NCI-H2171 (cell line): ENCODE measurements at regions not wholly inside any gene's neighbourhood (a gene's known extent, or its start where the extent isn't known, plus 50 kb on each side); places are given as distances from the start of the nearest gene placed in this dataset.
A peak's percentile ranks its signal among the peaks of the same experiment; 100 is the strongest.

Experiments used
- DNase-seq: peaks from one replicate; lab custom pipeline; 2025; lab: John Stamatoyannopoulos, UW

DNA sequence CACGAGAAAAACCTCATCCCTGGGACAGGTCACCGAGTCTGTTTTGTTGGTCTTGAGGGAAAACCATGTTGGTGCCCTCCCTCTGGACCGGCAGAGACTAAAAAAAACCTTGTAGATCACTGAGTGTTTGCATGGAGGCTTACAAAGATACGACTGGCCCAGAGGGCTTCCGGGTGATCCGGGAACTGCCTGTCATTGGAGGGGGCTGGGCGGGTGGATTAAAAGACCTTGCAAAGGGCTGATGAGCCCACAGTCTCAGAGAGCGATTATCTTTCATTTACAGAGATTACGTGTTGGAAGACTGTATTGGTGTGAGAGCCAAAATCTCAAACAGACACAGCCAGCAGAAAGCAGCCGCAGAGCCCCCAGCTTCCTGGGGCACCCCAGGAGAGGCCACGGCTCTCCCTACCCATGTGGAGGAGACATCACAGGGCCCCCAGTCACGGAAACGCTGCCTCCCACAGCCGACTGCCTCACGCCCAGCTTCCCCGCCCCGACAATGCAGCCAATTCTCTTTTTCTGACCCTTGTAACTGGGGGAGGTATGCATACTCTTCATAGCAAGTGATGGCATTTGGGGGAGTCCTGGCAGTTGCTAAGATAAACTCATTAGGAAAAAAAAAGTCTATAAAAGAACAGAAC, 426.4 kb downstream of the CTTN start:
- DNase-seq: no peak

DNA sequence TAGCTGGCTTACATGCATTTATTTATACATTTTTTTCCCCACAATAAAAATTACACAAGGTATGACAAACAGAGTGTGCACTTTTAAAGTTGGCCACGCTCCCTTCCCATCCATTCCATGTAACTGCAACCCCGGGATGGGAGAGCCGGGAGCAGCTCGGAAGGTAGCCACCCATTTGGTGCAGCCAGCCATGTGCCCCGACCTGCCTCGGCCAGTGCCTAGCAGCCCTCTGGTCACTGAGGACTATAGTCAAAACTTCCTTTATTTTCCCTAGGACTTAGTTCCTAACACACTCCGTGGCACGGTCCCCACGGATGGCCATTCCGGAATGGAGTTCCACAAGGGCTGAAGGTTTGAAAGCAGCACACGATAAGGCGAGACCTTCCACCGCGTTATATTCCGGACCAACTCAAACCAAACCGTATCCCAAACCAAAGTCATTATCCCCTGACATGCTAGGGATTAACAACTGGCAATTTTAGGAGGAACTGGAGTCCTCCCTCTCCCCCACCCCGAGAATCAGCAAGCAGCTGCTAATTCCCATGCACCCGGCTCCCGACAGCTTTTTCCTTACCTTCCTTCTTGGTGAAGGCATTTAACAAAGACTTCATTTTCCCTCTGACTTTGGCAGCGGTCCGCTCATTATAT, 426.4 kb downstream of the SHANK2 start:
- no peak for DNase-seq

DNA sequence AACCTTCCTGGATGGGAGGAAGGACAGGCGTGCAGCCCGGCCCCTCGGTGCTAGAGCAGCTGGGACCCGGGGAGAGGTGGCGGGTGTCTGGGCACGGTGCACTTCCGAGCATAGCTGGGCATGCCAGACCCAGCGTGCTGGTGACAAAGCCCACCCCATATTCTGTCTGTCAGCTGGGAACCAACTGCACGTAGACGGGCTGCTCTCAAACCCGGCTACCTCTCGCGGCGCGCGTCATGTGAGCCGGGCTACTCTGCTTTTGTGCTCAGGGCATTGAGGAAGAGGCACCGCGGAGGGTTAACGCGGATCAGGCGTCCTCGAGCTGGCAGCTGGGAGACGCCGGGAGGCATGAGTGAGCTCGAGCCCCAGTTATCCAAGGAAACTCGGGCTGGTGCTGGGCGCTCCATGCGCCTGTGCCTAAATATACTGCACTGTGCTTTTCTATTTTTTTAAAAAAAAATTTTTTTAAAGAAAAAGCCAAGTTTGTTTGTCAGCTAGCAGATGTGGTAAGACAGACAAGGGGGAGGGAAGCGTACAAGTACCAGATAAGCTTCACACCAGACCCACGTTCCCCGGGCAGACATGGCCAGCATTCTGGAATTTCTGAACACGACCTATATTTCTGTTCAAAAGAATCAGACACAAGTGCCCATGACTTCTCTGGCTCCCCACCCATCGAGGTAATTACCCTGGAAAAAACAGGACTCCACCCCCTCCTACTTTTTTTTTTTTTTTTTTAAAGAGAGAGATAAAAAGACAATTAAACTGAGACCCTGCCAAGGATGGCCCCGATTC, 425.6 kb downstream of the SHANK2 start:
- peak; percentile 42 for DNase-seq

DNA sequence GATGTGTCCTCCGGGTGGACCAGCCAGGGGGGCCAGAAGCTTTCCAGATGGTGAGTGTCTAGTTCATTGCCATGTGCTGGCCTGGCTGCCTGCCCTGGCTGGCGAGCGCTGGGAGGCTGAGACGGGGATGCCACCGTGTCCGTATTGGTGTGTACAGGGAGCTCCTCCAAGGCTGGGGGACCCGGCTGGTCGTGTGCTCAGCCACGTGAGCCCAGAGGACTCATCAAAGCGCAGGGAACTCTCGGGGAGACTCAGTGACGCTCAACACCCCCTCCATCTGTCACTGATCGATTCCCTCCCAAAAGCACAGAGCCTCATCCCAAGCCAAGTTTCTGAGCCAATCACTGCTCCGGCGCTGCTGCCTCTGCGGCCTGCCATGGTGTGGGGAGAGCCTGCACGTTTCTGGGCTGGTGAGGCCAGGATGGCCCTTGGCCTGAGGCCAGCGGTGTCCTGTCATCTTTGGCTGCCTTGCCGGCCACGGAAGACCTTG, 423.7 kb downstream of the SHANK2 start:
- DNase-seq: no peak

DNA sequence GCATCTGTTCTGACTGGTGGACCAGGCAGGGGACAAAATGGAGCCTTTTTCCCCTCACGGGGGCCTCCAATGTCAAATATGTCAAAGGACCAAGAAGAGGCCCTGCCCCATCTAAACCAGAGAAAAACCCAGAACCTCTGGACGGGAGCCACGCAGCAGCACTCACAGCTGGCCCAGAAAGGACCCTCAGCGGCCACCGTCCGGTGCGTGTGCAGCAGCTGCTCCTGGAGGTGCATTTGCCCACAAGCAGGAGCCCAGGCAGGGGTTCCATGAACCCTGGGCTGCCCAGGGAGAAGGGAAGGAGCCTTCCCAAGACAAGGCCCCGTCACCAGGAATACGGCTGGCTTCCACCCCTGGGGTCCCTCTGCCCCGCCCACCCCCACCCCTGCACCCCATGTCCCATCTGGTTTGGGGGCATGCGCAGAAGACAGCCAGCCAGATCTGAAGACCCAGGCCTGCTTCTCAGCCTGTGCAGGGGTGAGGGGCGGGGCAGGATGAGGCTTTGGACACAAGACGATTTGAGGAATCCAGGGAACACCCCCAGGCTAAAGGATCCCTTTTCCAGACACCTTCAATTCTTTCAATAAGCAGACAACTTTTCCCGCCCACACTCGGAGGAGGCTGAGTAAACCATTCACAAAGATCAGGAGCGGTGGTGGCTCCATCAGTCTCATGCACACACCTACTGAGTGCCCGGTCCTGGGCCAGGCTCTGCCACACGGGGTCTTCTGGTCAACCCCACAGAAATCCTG, 423.1 kb downstream of the SHANK2 start:
- DNase-seq: no peak

DNA sequence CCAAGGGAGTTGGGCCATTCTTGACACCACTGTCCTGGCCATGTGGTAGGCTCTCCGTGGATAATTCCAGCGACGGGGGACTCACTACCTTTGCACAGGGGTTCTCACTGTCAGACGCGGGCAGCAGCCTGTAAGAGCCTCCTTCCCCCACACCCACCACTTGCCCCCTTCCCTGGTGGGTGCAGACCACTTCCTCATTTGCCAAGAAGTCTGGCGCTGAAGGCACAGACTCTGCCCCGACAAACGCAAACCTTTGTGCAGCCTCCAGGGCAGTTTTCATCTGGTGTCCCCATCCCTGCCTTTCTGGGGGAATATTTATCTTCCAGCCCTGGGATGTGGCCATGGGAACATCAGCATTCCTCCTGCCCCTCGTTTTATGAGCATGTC, 422.5 kb downstream of the SHANK2 start:
- DNase-seq: no peak

DNA sequence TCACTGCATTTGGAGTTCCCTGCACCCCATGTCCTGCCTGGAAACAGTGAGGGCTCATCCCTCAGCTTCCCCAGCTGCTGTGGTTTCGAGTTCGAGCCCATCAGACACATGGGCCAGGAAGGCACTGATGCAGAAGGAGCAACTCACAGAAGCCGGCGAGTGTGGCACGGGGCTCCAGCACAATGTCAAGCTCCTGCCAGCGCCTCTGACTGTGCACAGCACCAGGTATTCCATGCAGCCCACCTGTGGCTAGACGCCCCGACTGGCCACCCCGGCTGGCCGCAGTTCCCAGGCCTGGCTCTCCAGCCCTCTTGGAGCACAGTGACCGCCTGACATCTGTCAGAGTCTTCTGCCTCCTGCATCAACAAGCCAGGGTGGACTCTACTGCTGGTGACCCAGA, 419.4 kb downstream of the SHANK2 start:
- DNase-seq: no peak

DNA sequence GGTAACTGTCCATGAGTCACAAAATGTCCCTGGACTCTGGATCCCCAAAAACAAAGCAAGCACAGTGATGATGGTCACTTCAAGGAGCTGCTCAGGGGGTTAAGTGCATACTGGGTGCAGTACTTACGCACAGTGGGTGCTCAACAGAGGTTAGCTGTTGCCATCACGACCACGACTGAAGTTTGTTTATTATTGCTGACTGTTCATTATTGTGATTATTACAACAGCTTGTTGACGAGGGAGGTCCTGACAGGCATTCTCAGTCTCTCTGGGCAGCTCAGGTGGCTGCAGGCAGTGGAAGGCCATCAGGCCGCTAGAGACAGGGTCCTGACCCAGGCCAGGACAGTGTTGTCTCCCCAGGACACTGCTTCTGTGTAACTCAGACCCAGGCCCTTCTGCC, 418.8 kb downstream of the SHANK2 start:
- no peak for DNase-seq

DNA sequence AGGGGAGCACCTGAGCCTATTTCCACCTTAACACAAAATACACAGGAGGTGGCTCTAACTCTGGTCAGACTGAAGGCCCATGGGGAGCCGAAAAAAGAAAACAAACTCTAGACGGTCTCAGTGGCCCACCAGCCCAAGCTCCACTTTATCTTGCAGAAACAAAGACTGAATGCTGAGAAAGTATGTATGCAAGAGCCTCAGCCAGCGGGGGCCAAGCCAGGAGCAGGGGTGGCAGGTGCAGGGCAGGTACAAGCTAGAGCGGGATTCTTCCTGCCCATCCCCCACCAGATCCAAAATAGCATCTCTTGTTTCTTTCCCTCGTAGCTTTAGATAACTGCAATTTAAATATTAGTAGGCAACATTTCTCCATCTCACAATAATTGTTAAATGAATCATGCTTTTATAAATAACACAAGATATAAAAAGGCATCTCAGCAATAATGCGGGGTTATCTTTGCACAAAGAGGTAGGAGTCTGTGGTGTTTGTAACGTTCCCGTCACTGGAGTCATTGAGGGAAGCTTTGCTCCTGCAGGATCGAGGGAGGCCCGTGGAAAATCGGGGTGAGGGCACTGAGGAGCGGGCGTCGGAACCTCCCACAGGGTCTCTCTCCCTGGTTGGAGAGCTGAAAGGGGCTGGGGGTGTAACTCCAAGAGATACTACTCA, 418.0 kb downstream of the SHANK2 start:
- DNase-seq: no peak

DNA sequence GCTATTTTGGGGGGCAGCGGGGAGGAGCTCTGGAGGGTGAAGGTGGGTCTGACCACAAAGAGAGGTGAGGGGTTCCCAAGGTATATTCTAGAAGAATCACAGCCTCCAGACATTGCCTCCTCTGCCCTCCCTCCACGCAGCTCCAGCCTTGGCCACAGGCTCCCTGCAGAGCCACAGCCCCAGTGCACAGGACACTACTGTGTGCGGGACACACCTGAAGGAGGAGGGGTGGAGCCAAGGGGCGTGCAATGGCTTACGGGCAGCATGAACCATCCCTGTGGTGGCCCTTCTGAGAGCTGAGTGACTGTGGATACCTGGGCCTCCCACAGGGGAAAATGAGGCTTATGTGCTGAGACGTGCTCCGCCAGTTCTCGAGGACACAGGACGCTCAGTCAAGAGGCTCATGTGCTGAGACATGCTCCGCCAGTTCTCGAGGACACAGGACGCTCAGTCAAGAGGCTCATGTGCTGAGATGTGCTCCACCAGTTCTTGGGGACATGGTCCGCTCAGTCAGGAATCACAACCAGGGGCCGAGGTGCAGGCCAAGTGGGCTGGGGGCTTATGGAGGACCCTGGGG, 417.3 kb downstream of the SHANK2 start:
- no peak for DNase-seq

DNA sequence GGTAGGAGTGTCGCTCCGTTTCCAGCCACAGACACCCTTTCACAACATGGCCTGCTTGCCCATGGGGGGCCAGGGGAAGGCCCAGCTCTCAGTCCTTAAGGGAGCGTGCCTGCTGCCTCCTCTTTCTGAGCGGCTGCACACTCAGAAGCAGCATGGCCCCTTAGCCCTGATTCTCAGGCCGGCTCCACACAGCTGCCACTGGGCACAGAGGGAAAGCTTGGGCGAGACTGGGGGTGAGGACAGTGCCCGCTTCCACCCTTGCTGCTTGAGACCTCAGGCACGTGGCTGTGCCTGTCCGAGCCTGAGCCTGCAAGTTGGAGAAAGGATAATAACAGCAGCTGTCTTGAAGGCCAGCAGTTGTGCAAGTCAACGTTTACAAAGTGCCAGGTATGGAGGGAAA, 416.3 kb downstream of the SHANK2 start:
- DNase-seq: no peak

DNA sequence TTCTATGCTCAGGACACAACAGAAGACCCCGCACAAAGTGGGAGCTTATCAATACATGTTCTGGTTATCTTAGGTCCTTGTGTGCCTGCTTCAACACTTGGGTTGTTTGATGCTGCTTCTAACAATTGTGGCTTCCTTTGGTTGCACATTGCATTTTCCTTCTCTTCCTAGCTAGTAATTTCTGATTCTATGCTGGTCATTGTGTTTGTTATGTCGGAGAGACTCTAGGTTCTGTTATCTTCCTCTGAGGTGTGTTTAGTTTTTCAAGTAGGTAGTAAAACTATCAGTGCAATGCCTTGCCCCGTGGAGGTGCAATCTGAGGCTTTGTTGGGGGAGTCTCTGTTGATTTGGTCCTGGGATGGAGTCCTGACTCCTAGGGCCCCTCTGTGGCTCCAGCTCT, 414.2 kb downstream of the SHANK2 start:
- DNase-seq: no peak

DNA sequence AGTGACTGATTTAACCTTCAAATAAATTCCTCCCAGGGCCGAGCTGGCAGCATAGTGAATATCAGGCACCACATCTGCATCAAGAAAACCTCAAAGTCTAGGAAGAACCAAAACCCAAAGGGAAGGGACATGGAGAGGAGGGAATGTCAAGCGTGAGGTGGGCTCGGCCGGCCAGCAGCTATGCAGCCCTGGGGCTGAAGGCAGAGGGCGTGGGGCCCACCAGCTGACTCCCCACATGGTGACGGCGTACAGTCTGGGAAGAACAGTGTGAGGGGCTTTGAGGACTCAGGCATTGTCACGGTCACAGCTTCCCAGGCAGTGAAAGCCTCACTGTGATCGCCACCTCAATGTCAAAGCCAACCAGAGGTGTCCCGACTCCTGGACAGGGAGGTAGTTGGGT, 412.5 kb downstream of the SHANK2 start:
- no peak for DNase-seq

DNA sequence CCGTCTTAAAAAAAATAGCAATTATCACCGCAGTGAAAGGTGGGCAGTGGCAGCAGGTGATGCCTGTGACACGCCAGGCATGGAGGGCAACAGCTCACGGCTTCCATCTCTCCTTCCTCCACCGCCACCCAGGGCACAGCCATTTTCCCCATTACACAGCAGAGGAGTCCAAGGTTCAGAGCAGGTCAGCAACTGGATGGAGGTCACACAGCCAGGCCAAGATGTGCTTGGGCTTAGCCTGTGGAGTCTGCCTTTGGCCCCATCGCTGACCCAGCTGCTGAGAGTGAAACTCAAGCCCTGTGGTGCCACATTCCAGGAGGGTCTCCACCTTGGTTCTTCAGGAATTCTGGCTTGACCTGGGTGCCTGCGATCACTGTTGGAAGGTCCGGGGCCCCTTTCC, 411.1 kb downstream of the SHANK2 start:
- DNase-seq: no peak

DNA sequence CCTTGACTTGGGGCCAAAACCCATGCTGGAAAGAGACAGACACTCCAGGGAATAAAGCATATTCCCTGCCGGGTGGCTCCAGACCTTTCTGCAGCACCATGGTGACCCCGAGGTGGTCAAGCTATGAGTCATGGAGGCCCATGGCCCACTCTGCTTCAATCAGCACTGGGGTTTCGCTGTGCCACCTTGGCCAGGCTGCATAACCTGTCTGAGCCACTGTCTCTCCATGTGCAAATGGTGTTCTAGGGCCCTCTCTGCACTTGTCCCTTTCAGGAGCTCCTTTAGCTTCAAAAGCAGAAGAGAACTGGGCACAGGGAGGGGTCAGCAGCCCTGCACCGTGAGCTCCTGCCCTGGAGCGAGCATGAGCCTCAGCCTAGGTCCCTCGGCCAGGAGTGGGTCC, 410.1 kb downstream of the SHANK2 start:
- no peak for DNase-seq

DNA sequence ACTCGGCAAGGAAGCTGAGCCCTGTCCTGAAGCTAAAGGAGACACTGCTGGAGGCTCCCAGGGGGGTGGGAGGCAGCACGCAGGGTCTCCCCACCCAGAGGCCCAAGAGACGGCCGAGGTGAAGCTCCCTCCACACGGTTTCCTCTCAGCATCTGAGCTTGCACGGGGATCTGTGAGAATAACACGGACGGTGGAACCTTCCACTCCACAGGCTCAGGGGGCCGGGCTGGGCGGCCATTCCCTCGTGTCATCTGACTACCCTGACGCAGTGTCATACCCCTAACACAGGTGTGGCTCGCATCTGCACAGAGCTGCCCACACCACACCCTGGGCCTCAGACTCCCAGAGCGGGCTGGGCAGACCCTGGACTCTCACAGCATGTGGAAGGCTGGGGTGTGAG, 409.7 kb downstream of the SHANK2 start:
- DNase-seq: no peak

DNA sequence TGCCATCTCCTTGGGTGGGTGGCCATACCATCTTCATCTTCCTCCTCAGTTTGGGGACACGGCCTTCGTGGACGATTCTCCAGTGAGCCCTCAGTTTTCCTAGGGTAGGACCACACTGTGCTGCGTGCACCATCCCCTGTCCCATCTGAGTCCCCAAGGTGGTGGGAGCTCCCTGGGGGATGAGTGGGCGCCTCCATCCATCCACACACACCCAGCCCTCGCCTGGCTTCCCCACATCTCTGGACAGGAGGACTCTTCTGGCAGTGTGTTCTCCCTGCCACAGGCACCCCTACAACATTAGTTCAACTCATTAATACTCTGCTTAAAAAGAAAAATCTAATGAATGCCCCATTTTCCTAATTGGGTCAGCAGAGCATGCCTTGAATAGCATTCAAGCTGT, 408.5 kb downstream of the SHANK2 start:
- DNase-seq: no peak

DNA sequence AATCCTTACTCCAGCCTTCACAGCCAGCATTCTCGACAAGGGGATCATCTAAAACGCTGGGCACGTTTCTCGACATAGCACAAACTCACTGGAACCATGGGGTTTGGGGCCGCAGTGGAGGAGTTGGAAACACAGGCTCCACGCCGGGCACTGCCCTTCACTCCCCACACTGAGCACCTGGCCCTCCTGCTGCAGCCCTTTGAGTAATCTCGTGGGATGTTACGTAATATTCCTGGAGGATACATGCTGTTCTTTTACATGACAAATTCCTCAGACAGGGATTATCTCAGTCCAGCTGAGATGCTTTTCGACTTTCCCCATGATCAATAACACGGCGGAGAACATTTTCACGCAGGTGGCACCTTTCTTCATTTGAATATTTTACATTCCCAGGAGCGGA, 408.0 kb downstream of the SHANK2 start:
- DNase-seq: no peak

DNA sequence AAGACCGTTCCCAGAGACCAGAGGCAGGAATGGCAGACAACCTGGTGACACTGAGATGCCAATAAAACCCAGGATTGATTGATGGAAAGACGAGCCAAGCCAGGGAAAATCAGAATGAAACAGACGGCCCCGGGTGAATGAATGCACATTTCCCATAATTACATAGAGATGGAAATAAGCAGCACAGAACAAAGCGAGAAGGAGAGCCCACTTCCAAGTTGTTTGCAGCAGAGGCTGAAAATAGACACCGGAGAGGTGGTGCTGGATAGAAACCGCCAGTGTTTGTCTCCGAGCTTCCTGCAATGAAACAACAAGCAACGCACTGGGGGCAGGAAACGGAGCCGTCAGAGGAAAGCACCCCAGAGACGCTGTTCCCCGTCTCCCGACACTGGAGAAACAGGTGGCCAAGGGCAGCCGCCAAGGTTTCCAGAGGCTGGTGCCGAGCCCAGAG, 406.8 kb downstream of the SHANK2 start:
- DNase-seq: no peak

DNA sequence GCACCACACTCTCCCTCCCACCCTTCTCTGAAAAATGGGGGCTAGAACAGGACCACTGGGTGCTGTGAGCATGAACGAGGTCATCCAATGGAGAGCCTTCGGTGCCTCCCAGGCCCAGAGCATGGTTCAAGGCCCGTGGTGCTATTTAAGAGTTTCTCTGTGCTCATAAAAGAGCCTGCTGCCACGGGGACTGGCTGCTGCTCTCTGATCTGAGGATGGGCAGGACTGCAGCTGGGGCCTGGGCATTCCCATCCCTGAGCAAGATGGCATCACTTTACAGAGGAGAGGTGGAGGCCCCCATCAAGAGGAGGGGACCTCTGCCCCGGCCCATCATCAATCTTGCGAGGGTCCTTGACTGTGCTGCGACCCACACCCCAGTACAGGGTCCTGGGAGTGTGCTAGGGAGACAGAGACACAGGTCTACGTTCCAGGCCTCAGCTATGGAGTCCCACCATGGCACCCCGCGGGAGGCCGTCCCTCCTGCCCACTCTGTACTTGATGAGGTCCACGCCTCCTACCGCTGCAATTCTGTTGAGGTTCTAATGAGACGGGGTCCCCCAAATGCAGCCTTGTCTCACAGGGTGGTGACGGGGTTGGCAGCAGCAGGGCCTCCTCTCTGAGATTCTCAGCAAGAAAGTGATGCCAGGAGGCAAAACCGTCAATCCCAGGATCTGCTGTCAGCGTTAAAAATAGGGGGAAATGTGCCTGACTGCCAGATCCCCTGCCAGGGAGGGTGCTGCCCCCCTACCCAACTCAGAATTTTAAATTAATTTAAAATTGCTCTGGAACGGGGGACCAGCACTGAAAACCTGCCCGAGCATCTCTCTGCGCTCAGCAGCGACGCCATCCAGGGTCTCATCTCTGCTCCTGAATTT, 405.4 kb downstream of the SHANK2 start:
- no peak for DNase-seq
